Psoas muscle (tissue), 7 donors: ENCODE measurements at regions not wholly inside any gene's neighbourhood (a gene's known extent, or its start where the extent isn't known, plus 50 kb on each side); places are given as distances from the start of the nearest gene placed in this dataset.

Source experiments
- ATAC-seq, 4 donors: fragments of 200-7000 bp; cut with Tn5 transposase; one replicate each; pipeline ENCODE4 v1.9.1; 2020; ENCODE audit warnings: moderate library complexity in 3 of 4, mild to moderate bottlenecking in 2 of 4
- DNase-seq, 2 donors: peaks; one replicate each; pipeline ENCODE4 v3.0.0-alpha.2; 2020
- H3K27ac ChIP-seq: fragments of 200-600 bp; one replicate; pipeline ENCODE4 v1.8.0; 2022
- H3K27me3 ChIP-seq, 3 donors: fragments of 200-600 bp in 1 of 3; one replicate each; pipeline versions ENCODE4 v1.6.1 to v1.8.0; 2013 to 2022; ENCODE audit warnings: low read length in 2 of 3, mild to moderate bottlenecking in 2 of 3, moderate library complexity in 1 of 3; ENCODE audit not compliant: insufficient read depth in 3 of 3
- H3K36me3 ChIP-seq, 2 donors: fragments of 200-600 bp in 1 of 2; one replicate each; pipeline versions ENCODE4 v1.6.1 to v1.8.0; 2013 to 2022; ENCODE audit warnings: low read depth in 1 of 2, mild to moderate bottlenecking in 1 of 2, moderate library complexity in 1 of 2; ENCODE audit not compliant: insufficient read depth in 1 of 2
- H3K4me1 ChIP-seq: fragments of 200-600 bp; one replicate; pipeline ENCODE4 v1.8.0; 2022
- H3K4me3 ChIP-seq: fragments of 200-600 bp; one replicate; pipeline ENCODE4 v1.8.0; 2022; ENCODE audit warnings: mild to moderate bottlenecking
- H3K9me3 ChIP-seq: fragments of 200-600 bp; one replicate; pipeline ENCODE4 v1.8.0; 2022
- WGBS, 3 donors: extraction: QIAGEN DNeasy Blood & Tissue Kit; methylation state at CpG; one replicate each; pipeline versions ENCODE4 v1.1.6 to v1.1.7; 2013; 5-methylcytosine and 5-hydroxymethylcytosine counted together
- intact Hi-C, 2 donors: fragments of 100-400 bp; cut with DNase I; formaldehyde crosslinking; loops; one replicate each; pipeline versions ENCODE4 v1.11.0 to v1.14.2; 2022
- TF ChIP-seq, protein P1 (sequence below): fragments of 200-600 bp; IDR thresholded peaks from one replicate; pipeline ENCODE4 v1.8.0; 2022; ENCODE audit warnings: antibody characterized with exemption
- donor health status: healthy with polysubstance abuse.
- donor health status: DM: no; HTN: no; CAD: no; lungs with moderate emphysema.
- donor health status: Bipolar disorder and iron deficiency.
- donor health status: healthy.
- donor health status: DM: yes; HTN: yes; CAD: no.
- donor health status: DM: no; HTN: no; CAD: no.
- donor health status: DM: yes; HTN: yes; CAD: no.

GRCh38 chr20:6679086-6679485 is 88.4 kb upstream of the BMP2 start:
- H3K27ac ChIP-seq = no peak overlapping the region
- no peaks in the 10 kb centered on the region for H3K4me1 ChIP-seq
- no peak overlapping the region for H3K4me3 ChIP-seq
- H3K9me3 ChIP-seq = no peaks in the 10 kb centered on the region
- peaks cover 0 to 2% (median 0%) of the 10 kb centered on the region in 3 donors for H3K27me3 ChIP-seq
- intact Hi-C loops = no loop called here
- 56 to 68% (median 59%) methylated on average over 2 of the region's 2 CpGs for WGBS, 3 donors
- ATAC-seq = no peak
- TF ChIP-seq, protein P1, sequence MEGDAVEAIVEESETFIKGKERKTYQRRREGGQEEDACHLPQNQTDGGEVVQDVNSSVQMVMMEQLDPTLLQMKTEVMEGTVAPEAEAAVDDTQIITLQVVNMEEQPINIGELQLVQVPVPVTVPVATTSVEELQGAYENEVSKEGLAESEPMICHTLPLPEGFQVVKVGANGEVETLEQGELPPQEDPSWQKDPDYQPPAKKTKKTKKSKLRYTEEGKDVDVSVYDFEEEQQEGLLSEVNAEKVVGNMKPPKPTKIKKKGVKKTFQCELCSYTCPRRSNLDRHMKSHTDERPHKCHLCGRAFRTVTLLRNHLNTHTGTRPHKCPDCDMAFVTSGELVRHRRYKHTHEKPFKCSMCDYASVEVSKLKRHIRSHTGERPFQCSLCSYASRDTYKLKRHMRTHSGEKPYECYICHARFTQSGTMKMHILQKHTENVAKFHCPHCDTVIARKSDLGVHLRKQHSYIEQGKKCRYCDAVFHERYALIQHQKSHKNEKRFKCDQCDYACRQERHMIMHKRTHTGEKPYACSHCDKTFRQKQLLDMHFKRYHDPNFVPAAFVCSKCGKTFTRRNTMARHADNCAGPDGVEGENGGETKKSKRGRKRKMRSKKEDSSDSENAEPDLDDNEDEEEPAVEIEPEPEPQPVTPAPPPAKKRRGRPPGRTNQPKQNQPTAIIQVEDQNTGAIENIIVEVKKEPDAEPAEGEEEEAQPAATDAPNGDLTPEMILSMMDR = no peak
- H3K36me3 ChIP-seq = no peaks in the 10 kb centered on the region
- DNase-seq = no peak

GRCh38 chr20:6678101-6678500 is 89.4 kb upstream of the BMP2 start:
- 91 to 92% (median 92%) methylated on average over 1 of the region's 1 CpG for WGBS, 3 donors
- DNase-seq (no peak), ATAC-seq (no peak)
- Histone ChIP-seq H3K27ac (no peak overlapping the region), H3K27me3 (peaks cover 0 to 2% (median 0%) of the 10 kb centered on the region in 3 donors), H3K4me3 (no peak overlapping the region), H3K36me3 (no peaks in the 10 kb centered on the region), H3K9me3 (no peaks in the 10 kb centered on the region), H3K4me1 (no peaks in the 10 kb centered on the region)
- TF ChIP-seq, protein P1 = no peak
- intact Hi-C loops = no loop called here

- no peak overlapping the region for H3K4me3 ChIP-seq
- H3K27me3 ChIP-seq = peaks cover 0 to 2% (median 0%) of the 10 kb centered on the region in 3 donors
- no peak for ATAC-seq
- 35 to 81% (median 38%) methylated on average over 1 of the region's 1 CpG for WGBS, 3 donors
- no peaks in the 10 kb centered on the region for H3K4me1 ChIP-seq
- no peak overlapping the region for H3K27ac ChIP-seq
- intact Hi-C loops = no loop called here
- H3K36me3 ChIP-seq = no peaks in the 10 kb centered on the region
- TF ChIP-seq, protein P1 = no peak
- H3K9me3 ChIP-seq = no peaks in the 10 kb centered on the region
- DNase-seq = no peak
These were observed 92.7 kb upstream of the BMP2 start for GRCh38 chr20:6674831-6675230.

- Histone ChIP-seq H3K36me3 (no peaks in the 10 kb centered on the region), H3K4me3 (no peak overlapping the region), H3K4me1 (no peaks in the 10 kb centered on the region), H3K27ac (no peak overlapping the region), H3K9me3 (no peaks in the 10 kb centered on the region), H3K27me3 (peaks cover 0 to 2% (median 0%) of the 10 kb centered on the region in 3 donors)
- DNase-seq (no peak), ATAC-seq (no peak)
- WGBS, 3 donors = 67 to 84% (median 84%) methylated on average over 3 of the region's 3 CpGs
- TF ChIP-seq, protein P1 = no peak
- intact Hi-C loops = no loop called here
These were observed 94.4 kb upstream of the BMP2 start for GRCh38 chr20:6673071-6673470.

DNA sequence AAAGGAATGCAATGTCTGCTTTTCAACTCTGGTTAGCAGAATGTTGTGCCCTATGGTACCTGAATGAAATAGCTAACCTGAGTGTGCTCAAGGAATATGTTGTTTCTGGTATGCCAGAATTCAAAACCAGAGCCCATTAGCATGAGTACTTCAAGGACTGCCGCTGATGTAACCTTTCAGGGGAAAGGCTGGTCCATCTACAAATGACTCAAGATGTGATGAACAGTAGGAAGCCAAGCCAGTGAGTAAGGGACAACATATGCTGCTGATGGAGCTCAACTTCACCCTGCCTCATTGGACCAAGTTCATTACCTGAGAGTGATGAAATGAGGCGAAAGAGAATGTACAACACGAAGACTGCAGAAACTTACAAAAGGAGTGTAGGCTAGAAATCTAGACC is 95.7 kb upstream of the BMP2 start:
- no peaks in the 10 kb centered on the region for H3K36me3 ChIP-seq
- TF ChIP-seq, protein P1 = no peak
- H3K4me3 ChIP-seq = no peak overlapping the region
- intact Hi-C loops = no loop called here
- DNase-seq (no peak), ATAC-seq (no peak)
- H3K27me3 ChIP-seq = peaks cover 0 to 2% (median 0%) of the 10 kb centered on the region in 3 donors
- no peaks in the 10 kb centered on the region for H3K9me3 ChIP-seq
- H3K27ac ChIP-seq = no peak overlapping the region
- WGBS, 3 donors = 82 to 90% (median 87%) methylated on average over 3 of the region's 3 CpGs
- H3K4me1 ChIP-seq = no peaks in the 10 kb centered on the region
